ENCODE measurements at regions not wholly inside any gene's neighbourhood (a gene's known extent, or its start where the extent isn't known, plus 50 kb on each side); places are given as distances from the start of the nearest gene placed in this dataset.

- H3K27me3 ChIP-seq (ENCODE audit: control insufficient read depth, insufficient read depth, low read length): no peaks in the 10 kb centered on the region
- CTCF ChIA-PET: no interaction called here
- H4K91ac ChIP-seq (ENCODE audit: insufficient read depth, low read depth, low read length): no peak overlapping the region
- H4K20me1 ChIP-seq (ENCODE audit: insufficient read depth, low read length): no peaks in the 10 kb centered on the region
- no peak overlapping the region for H3K14ac ChIP-seq (replicated peaks; ENCODE audit: low read depth, low read length)
- TF ChIP-seq SMC3 (IDR thresholded peaks at IDR 0.05; ENCODE audit: low read depth, low read length) (no peak), ELK1 (IDR thresholded peaks at IDR 0.05; ENCODE audit: borderline replicate concordance, low read depth, low read length) (no peak), CHD1 (IDR thresholded peaks at IDR 0.05; ENCODE audit: low read depth, low read length) (no peak), RCOR1 (IDR thresholded peaks at IDR 0.05; ENCODE audit: insufficient replicate concordance, low read length) (no peak), CTCF (conservative IDR thresholded peaks at IDR 0.05; ENCODE audit: low read depth, low read length) (no peak), MXI1 (IDR thresholded peaks at IDR 0.05; ENCODE audit: borderline replicate concordance, low read depth, low read length) (no peak), NFE2L2 (IDR thresholded peaks at IDR 0.05; ENCODE audit: low read depth, low read length) (no peak), FOS (IDR thresholded peaks at IDR 0.05; ENCODE audit: low read depth, low read length) (no peak), USF2 (IDR thresholded peaks at IDR 0.05; ENCODE audit: low read depth, low read length) (no peak), MAFK (IDR thresholded peaks at IDR 0.05; ENCODE audit: low read depth, low read length) (no peak), RFX5 (IDR thresholded peaks at IDR 0.05; ENCODE audit: low read depth, low read length) (no peak), RAD21 (IDR thresholded peaks at IDR 0.05; ENCODE audit: low read length) (no peak), POLR2A (IDR thresholded peaks at IDR 0.05; ENCODE audit: low read depth, low read length) (no peak), MAZ (IDR thresholded peaks at IDR 0.05; ENCODE audit: borderline replicate concordance, low read depth, low read length) (no peak), BHLHE40 (IDR thresholded peaks at IDR 0.05; ENCODE audit: low read depth, low read length) (no peak), CEBPB (IDR thresholded peaks at IDR 0.05; ENCODE audit: low read depth, low read length) (no peak)
- H3K4me1 ChIP-seq (ENCODE audit: control insufficient read depth, insufficient read depth, low read length): no peaks in the 10 kb centered on the region
- H4K5ac ChIP-seq (ENCODE audit: low read depth, low read length): no peak overlapping the region
- H3K56ac ChIP-seq (ENCODE audit: extremely low read depth, insufficient read depth, low read length): no peak overlapping the region
- H2AK5ac ChIP-seq (ENCODE audit: low read depth, low read length): no peak overlapping the region
- no peaks in the 10 kb centered on the region for H3K79me1 ChIP-seq (ENCODE audit: low read depth in 1 of 2, low read length in 2 of 2)
- H2AK9ac ChIP-seq (replicated peaks; ENCODE audit: low read depth, low read length, poor library complexity): no peak overlapping the region
- H2BK15ac ChIP-seq (ENCODE audit: low read depth, low read length): no peak overlapping the region
- no peak overlapping the region for H3K27ac ChIP-seq (ENCODE audit: insufficient read depth, low read length)
- WGBS, 2 experiments (ENCODE audit: extremely low coverage in 2 of 2, insufficient read length in 1 of 2): no CpG with 5 or more reads among the region's 2 CpGs
- H3K18ac ChIP-seq (ENCODE audit: low read depth, low read length): no peak overlapping the region
- POLR2A ChIA-PET (ENCODE audit: unreplicated experiment): no interaction called here
- no peak overlapping the region for H3K4me2 ChIP-seq (ENCODE audit: low read depth, low read length)
- dilution Hi-C loops (cut with HindIII; ENCODE audit: low sequenced_read_pairs, unreplicated experiment) (no loop called here), intact Hi-C loops (cut with micrococcal nuclease) (no loop called here), in situ Hi-C loops (cut with MboI; ENCODE audit: low sequenced_read_pairs) (no loop called here)
- no peak overlapping the region for H2BK20ac ChIP-seq (ENCODE audit: low read depth, low read length)
- BruUV-seq (replicated peaks): no TSS peak
- H3K36me3 ChIP-seq (ENCODE audit: control insufficient read depth, insufficient read depth, low read length): no peaks in the 10 kb centered on the region
- H3K4ac ChIP-seq (ENCODE audit: low read depth, low read length): no peak overlapping the region
- no peak overlapping the region for H2BK5ac ChIP-seq (ENCODE audit: low read depth, low read length, poor library complexity, severe bottlenecking)
- no peak overlapping the region for H3K23ac ChIP-seq (ENCODE audit: low read depth, low read length)
- H2BK120ac ChIP-seq (ENCODE audit: low read depth, low read length): no peak overlapping the region
- H4K8ac ChIP-seq (ENCODE audit: low read depth in 2 of 2, low read length in 2 of 2): no peak overlapping the region
- no peak overlapping the region for H2AFZ ChIP-seq (replicated peaks; ENCODE audit: low read length, poor library complexity)
- no peak overlapping the region for H3K4me3 ChIP-seq (ENCODE audit: insufficient read depth, low read depth, low read length)
- no peaks in the 10 kb centered on the region for H3K9me1 ChIP-seq (ENCODE audit: insufficient read depth, low read length)
- no peak overlapping the region for H3K9ac ChIP-seq (ENCODE audit: low read depth, low read length)
- DNase-seq: no peak
- ATAC-seq (ENCODE audit: low read depth): no peak
- no peaks in the 10 kb centered on the region for H3K9me3 ChIP-seq (ENCODE audit: control insufficient read depth, insufficient read depth, low read length)
Measured at GRCh38 chr2:31735716-31736115, 155.0 kb upstream of the SRD5A2 start.

All from IMR-90 (cell line).